ENCODE measurements at regions not wholly inside any gene's neighbourhood (a gene's known extent, or its start where the extent isn't known, plus 50 kb on each side); places are given as distances from the start of the nearest gene placed in this dataset.

DNA sequence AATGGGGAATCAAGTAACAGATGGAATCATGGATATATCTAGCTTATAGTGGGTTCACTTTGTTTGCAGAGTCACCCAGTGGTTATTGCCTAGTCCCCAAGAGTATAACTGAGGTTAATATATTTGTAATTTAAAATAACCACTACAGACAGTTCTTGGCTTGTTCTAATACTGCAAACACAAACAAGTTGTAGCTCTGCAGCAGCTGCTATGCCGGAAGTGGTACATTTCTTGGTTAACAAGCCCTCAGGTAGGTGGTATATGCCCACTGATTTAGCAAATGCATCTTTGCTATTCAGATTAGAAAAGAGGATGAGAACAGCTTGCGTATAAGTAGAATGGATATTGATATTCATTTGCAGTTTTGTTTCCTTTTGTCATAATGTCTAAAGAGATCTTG is 984.2 kb downstream of the SQOR start:
- no peak overlapping the region for H3K27ac Mint-ChIP-seq
- POLR2A ChIA-PET = no interaction called here

GRCh38 chr15:46620392-46621013 is 985.7 kb downstream of the SQOR start:
- Mint-ChIP-seq H3K27me3 (ENCODE audit: low read depth) (peaks cover 3% of the 10 kb centered on the region; the same call in 1 of the 2 replicates), H3K36me3 (peaks cover 16% of the 10 kb centered on the region), H3K9me3 (peaks cover 28% of the 10 kb centered on the region), H3K4me1 (no peaks in the 10 kb centered on the region), H3K4me3 (no peak overlapping the region), H3K27ac (no peak overlapping the region)
- ATAC-seq (no peak), DNase-seq (ENCODE audit: low spot score) (no peak)
- CTCF ChIA-PET = interaction anchor here (0.6 kb wide), 1 partner anchor 297 kb away, joined by 3 read pairs; no protein-coding TSS in a partner anchor
- TF ChIP-seq JAZF1 (CRISPR knock-in tag; IDR thresholded peaks at IDR 0.05) = no peak
- TF ChIP-seq, protein P1, sequence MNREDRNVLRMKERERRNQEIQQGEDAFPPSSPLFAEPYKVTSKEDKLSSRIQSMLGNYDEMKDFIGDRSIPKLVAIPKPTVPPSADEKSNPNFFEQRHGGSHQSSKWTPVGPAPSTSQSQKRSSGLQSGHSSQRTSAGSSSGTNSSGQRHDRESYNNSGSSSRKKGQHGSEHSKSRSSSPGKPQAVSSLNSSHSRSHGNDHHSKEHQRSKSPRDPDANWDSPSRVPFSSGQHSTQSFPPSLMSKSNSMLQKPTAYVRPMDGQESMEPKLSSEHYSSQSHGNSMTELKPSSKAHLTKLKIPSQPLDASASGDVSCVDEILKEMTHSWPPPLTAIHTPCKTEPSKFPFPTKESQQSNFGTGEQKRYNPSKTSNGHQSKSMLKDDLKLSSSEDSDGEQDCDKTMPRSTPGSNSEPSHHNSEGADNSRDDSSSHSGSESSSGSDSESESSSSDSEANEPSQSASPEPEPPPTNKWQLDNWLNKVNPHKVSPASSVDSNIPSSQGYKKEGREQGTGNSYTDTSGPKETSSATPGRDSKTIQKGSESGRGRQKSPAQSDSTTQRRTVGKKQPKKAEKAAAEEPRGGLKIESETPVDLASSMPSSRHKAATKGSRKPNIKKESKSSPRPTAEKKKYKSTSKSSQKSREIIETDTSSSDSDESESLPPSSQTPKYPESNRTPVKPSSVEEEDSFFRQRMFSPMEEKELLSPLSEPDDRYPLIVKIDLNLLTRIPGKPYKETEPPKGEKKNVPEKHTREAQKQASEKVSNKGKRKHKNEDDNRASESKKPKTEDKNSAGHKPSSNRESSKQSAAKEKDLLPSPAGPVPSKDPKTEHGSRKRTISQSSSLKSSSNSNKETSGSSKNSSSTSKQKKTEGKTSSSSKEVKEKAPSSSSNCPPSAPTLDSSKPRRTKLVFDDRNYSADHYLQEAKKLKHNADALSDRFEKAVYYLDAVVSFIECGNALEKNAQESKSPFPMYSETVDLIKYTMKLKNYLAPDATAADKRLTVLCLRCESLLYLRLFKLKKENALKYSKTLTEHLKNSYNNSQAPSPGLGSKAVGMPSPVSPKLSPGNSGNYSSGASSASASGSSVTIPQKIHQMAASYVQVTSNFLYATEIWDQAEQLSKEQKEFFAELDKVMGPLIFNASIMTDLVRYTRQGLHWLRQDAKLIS (CRISPR knock-in tag; IDR thresholded peaks at IDR 0.05; ENCODE audit: borderline replicate concordance) = no peak
- no peak for TF ChIP-seq CBFB (CRISPR knock-in tag; IDR thresholded peaks at IDR 0.05; ENCODE audit: low read depth)
- TF ChIP-seq, protein P2, sequence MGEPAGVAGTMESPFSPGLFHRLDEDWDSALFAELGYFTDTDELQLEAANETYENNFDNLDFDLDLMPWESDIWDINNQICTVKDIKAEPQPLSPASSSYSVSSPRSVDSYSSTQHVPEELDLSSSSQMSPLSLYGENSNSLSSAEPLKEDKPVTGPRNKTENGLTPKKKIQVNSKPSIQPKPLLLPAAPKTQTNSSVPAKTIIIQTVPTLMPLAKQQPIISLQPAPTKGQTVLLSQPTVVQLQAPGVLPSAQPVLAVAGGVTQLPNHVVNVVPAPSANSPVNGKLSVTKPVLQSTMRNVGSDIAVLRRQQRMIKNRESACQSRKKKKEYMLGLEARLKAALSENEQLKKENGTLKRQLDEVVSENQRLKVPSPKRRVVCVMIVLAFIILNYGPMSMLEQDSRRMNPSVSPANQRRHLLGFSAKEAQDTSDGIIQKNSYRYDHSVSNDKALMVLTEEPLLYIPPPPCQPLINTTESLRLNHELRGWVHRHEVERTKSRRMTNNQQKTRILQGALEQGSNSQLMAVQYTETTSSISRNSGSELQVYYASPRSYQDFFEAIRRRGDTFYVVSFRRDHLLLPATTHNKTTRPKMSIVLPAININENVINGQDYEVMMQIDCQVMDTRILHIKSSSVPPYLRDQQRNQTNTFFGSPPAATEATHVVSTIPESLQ (CRISPR knock-in tag; IDR thresholded peaks at IDR 0.05) = no peak
- TF ChIP-seq, protein P3, sequence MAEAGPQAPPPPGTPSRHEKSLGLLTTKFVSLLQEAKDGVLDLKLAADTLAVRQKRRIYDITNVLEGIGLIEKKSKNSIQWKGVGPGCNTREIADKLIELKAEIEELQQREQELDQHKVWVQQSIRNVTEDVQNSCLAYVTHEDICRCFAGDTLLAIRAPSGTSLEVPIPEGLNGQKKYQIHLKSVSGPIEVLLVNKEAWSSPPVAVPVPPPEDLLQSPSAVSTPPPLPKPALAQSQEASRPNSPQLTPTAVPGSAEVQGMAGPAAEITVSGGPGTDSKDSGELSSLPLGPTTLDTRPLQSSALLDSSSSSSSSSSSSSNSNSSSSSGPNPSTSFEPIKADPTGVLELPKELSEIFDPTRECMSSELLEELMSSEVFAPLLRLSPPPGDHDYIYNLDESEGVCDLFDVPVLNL (CRISPR knock-in tag; IDR thresholded peaks at IDR 0.05; ENCODE audit: borderline replicate concordance, low read depth) = no peak
- TF ChIP-seq, protein P4, sequence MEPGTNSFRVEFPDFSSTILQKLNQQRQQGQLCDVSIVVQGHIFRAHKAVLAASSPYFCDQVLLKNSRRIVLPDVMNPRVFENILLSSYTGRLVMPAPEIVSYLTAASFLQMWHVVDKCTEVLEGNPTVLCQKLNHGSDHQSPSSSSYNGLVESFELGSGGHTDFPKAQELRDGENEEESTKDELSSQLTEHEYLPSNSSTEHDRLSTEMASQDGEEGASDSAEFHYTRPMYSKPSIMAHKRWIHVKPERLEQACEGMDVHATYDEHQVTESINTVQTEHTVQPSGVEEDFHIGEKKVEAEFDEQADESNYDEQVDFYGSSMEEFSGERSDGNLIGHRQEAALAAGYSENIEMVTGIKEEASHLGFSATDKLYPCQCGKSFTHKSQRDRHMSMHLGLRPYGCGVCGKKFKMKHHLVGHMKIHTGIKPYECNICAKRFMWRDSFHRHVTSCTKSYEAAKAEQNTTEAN (CRISPR knock-in tag; IDR thresholded peaks at IDR 0.05) = no peak
- no peak for TF ChIP-seq ZBTB21 (CRISPR knock-in tag; IDR thresholded peaks at IDR 0.05; ENCODE audit: borderline replicate concordance)
- TF ChIP-seq, protein P5, sequence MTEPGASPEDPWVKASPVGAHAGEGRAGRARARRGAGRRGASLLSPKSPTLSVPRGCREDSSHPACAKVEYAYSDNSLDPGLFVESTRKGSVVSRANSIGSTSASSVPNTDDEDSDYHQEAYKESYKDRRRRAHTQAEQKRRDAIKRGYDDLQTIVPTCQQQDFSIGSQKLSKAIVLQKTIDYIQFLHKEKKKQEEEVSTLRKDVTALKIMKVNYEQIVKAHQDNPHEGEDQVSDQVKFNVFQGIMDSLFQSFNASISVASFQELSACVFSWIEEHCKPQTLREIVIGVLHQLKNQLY (CRISPR knock-in tag; IDR thresholded peaks at IDR 0.05) = no peak
- TF ChIP-seq, protein P6, sequence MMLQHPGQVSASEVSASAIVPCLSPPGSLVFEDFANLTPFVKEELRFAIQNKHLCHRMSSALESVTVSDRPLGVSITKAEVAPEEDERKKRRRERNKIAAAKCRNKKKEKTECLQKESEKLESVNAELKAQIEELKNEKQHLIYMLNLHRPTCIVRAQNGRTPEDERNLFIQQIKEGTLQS (CRISPR knock-in tag; conservative IDR thresholded peaks at IDR 0.05) = no peak
- TF ChIP-seq PRRX2 (CRISPR knock-in tag; IDR thresholded peaks at IDR 0.05) = no peak
- TF ChIP-seq, protein P7, sequence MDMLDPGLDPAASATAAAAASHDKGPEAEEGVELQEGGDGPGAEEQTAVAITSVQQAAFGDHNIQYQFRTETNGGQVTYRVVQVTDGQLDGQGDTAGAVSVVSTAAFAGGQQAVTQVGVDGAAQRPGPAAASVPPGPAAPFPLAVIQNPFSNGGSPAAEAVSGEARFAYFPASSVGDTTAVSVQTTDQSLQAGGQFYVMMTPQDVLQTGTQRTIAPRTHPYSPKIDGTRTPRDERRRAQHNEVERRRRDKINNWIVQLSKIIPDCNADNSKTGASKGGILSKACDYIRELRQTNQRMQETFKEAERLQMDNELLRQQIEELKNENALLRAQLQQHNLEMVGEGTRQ (CRISPR knock-in tag; IDR thresholded peaks at IDR 0.05) = no peak
- TF ChIP-seq, protein P8, sequence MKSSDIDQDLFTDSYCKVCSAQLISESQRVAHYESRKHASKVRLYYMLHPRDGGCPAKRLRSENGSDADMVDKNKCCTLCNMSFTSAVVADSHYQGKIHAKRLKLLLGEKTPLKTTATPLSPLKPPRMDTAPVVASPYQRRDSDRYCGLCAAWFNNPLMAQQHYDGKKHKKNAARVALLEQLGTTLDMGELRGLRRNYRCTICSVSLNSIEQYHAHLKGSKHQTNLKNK (CRISPR knock-in tag; IDR thresholded peaks at IDR 0.05) = no peak
- no peak for TF ChIP-seq TEAD4 (CRISPR knock-in tag; IDR thresholded peaks at IDR 0.05)
- TF ChIP-seq ZNF263 (CRISPR knock-in tag; IDR thresholded peaks at IDR 0.05; ENCODE audit: low read depth) = no peak
- POLR2A ChIA-PET = no interaction called here

More for the DNA sequence above, 984.2 kb downstream of the SQOR start:
- CTCF ChIA-PET = no interaction called here
- no peaks in the 10 kb centered on the region for H3K4me1 Mint-ChIP-seq
- peaks cover 20% of the 10 kb centered on the region for H3K9me3 Mint-ChIP-seq
- DNase-seq (ENCODE audit: low spot score) = no peak
- ATAC-seq = no peak
- peaks cover 10% of the 10 kb centered on the region for H3K36me3 Mint-ChIP-seq
- peaks cover 3% of the 10 kb centered on the region; the same call in 1 of the 2 replicates for H3K27me3 Mint-ChIP-seq (ENCODE audit: low read depth)
- TF ChIP-seq RELA (CRISPR knock-in tag; IDR thresholded peaks at IDR 0.05; ENCODE audit: borderline replicate concordance) (no peak), ZNF138 (CRISPR knock-in tag; conservative IDR thresholded peaks at IDR 0.05) (no peak), SOX15 (CRISPR knock-in tag; IDR thresholded peaks at IDR 0.05) (no peak), CREM (CRISPR knock-in tag; IDR thresholded peaks at IDR 0.05) (no peak)
- TF ChIP-seq, protein P1 (CRISPR knock-in tag; IDR thresholded peaks at IDR 0.05; ENCODE audit: borderline replicate concordance) = no peak
- H3K4me3 Mint-ChIP-seq = no peak overlapping the region

All from WTC11 (cell line).